BE2C (cell line): ENCODE measurements at regions not wholly inside any gene's neighbourhood (a gene's known extent, or its start where the extent isn't known, plus 50 kb on each side); places are given as distances from the start of the nearest gene placed in this dataset.

Experiments
- DNase-seq: peaks from one replicate; pipeline ENCODE4 v3.0.0-alpha.2; 2020
- H3K27me3 ChIP-seq: fragments of 250-450 bp; sonication (Bioruptor Pico); 2 replicates; pipeline ENCODE4 v1.5.1; 2020; ENCODE audit warnings: mild to moderate bottlenecking
- H3K36me3 ChIP-seq: fragments of 250-450 bp; sonication (Bioruptor Pico); 2 replicates; pipeline ENCODE4 v1.5.1; 2020; ENCODE audit warnings: mild to moderate bottlenecking
- H3K4me1 ChIP-seq: fragments of 250-450 bp; sonication (Bioruptor Pico); 2 replicates; pipeline ENCODE4 v1.5.1; 2020
- H3K4me3 ChIP-seq: 2 replicates; pipeline ENCODE4 v1.5.1; 2011; ENCODE audit warnings: low read depth, low read length
- H3K9me3 ChIP-seq: fragments of 250-450 bp; sonication (Bioruptor Pico); 2 replicates; pipeline ENCODE4 v1.5.1; 2020
- CTCF ChIP-seq: IDR thresholded peaks from 2 replicates; pipeline ENCODE4 v1.5.1; 2012; ENCODE audit warnings: mild to moderate bottlenecking, low read depth, low read length

- H3K27me3 ChIP-seq = no peaks in the 10 kb centered on the region
- peaks cover 6% of the 10 kb centered on the region for H3K4me1 ChIP-seq
- TF ChIP-seq CTCF = no peak
- H3K9me3 ChIP-seq = no peaks in the 10 kb centered on the region
- H3K36me3 ChIP-seq = no peaks in the 10 kb centered on the region
- no peak for DNase-seq
- H3K4me3 ChIP-seq = no peak overlapping the region
Measured at GRCh38 chr20:39623584-39624234, 661.6 kb downstream of the DHX35 start.

- Histone ChIP-seq H3K9me3 (no peaks in the 10 kb centered on the region), H3K4me3 (no peak overlapping the region), H3K4me1 (peaks cover 6% of the 10 kb centered on the region), H3K36me3 (no peaks in the 10 kb centered on the region), H3K27me3 (no peaks in the 10 kb centered on the region)
- TF ChIP-seq CTCF = no peak
- DNase-seq = no peak
Measured at GRCh38 chr20:39619271-39619785, 657.2 kb downstream of the DHX35 start.

- H3K4me1 ChIP-seq = no peaks in the 10 kb centered on the region
- TF ChIP-seq CTCF = no peak
- H3K36me3 ChIP-seq = no peaks in the 10 kb centered on the region
- H3K27me3 ChIP-seq = no peaks in the 10 kb centered on the region
- H3K4me3 ChIP-seq = no peak overlapping the region
- H3K9me3 ChIP-seq = no peaks in the 10 kb centered on the region; the same call in 1 of the 2 replicates
- DNase-seq = no peak
Measured at GRCh38 chr20:39611901-39612300, 649.8 kb downstream of the DHX35 start.

GRCh38 chr20:39607141-39607540 is 645.0 kb downstream of the DHX35 start:
- no peak overlapping the region for H3K4me3 ChIP-seq
- no peak for DNase-seq
- no peaks in the 10 kb centered on the region for H3K27me3 ChIP-seq
- no peaks in the 10 kb centered on the region for H3K4me1 ChIP-seq
- no peaks in the 10 kb centered on the region for H3K36me3 ChIP-seq
- H3K9me3 ChIP-seq = no peaks in the 10 kb centered on the region; the same call in 1 of the 2 replicates
- no peak for TF ChIP-seq CTCF

- Histone ChIP-seq H3K27me3 (no peaks in the 10 kb centered on the region), H3K4me3 (no peak overlapping the region), H3K4me1 (no peaks in the 10 kb centered on the region), H3K9me3 (no peaks in the 10 kb centered on the region; the same call in 1 of the 2 replicates), H3K36me3 (no peaks in the 10 kb centered on the region)
- no peak for TF ChIP-seq CTCF
- DNase-seq = no peak
Measured at GRCh38 chr20:39605908-39606307, 643.8 kb downstream of the DHX35 start.

- Histone ChIP-seq H3K27me3 (no peaks in the 10 kb centered on the region), H3K9me3 (no peaks in the 10 kb centered on the region; the same call in 1 of the 2 replicates), H3K4me1 (no peaks in the 10 kb centered on the region), H3K36me3 (no peaks in the 10 kb centered on the region), H3K4me3 (no peak overlapping the region)
- DNase-seq = no peak
- TF ChIP-seq CTCF = no peak
Measured at GRCh38 chr20:39605361-39605760, 643.2 kb downstream of the DHX35 start.
